ENCODE measurements at regions not wholly inside any gene's neighbourhood (a gene's known extent, or its start where the extent isn't known, plus 50 kb on each side); places are given as distances from the start of the nearest gene placed in this dataset.

GRCh38 chr13:72151241-72151640 is 284.2 kb upstream of the DACH1 start:
- H3K4me3 ChIP-seq: no peak overlapping the region
- ATAC-seq (no peak), DNase-seq (no peak)
- H3K27ac ChIP-seq: no peak overlapping the region
- no peaks in the 10 kb centered on the region for H3K4me1 ChIP-seq
- 16 to 21% (median 16%) methylated on average over 2 of the region's 2 CpGs for WGBS, 3 donors
- no peaks in the 10 kb centered on the region for H3K9me3 ChIP-seq
- intact Hi-C loops (cut with DNase I): no loop called here
- TF ChIP-seq, protein P1, sequence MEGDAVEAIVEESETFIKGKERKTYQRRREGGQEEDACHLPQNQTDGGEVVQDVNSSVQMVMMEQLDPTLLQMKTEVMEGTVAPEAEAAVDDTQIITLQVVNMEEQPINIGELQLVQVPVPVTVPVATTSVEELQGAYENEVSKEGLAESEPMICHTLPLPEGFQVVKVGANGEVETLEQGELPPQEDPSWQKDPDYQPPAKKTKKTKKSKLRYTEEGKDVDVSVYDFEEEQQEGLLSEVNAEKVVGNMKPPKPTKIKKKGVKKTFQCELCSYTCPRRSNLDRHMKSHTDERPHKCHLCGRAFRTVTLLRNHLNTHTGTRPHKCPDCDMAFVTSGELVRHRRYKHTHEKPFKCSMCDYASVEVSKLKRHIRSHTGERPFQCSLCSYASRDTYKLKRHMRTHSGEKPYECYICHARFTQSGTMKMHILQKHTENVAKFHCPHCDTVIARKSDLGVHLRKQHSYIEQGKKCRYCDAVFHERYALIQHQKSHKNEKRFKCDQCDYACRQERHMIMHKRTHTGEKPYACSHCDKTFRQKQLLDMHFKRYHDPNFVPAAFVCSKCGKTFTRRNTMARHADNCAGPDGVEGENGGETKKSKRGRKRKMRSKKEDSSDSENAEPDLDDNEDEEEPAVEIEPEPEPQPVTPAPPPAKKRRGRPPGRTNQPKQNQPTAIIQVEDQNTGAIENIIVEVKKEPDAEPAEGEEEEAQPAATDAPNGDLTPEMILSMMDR (IDR thresholded peaks at IDR 0.05): no peak
- H3K36me3 ChIP-seq (ENCODE audit: insufficient read depth in 1 of 2, low read depth in 1 of 2): no peaks in the 10 kb centered on the region
- H3K27me3 ChIP-seq (ENCODE audit: insufficient read depth in 3 of 3, low read length in 2 of 3): peaks cover 0 to 2% (median 0%) of the 10 kb centered on the region in 3 donors

DNA sequence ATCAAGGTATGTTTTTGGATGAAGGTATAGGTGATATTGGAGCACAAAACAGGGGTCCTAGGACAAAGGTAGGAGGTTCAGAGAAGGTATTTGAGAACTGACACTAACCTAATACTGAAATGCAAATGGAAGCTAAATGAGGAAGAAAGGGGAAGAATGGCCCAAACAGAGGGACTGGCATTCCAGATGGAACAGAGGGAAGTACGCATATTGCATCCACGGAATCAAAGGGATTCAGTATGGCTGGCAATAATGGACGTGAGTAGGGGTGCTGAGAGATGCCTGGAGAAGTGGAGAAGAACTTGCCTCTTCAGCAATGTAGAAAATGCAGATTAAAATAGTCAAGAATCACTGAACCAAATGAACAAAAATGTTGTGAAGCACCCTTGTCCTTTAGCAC is 283.5 kb upstream of the DACH1 start:
- no peaks in the 10 kb centered on the region for H3K4me1 ChIP-seq
- H3K27me3 ChIP-seq (ENCODE audit: insufficient read depth in 3 of 3, low read length in 2 of 3): peaks cover 0 to 2% (median 0%) of the 10 kb centered on the region in 3 donors
- DNase-seq (no peak), ATAC-seq (no peak)
- no peaks in the 10 kb centered on the region for H3K9me3 ChIP-seq
- H3K27ac ChIP-seq: no peak overlapping the region
- intact Hi-C loops (cut with DNase I): no loop called here
- no peak overlapping the region for H3K4me3 ChIP-seq
- H3K36me3 ChIP-seq (ENCODE audit: insufficient read depth in 1 of 2, low read depth in 1 of 2): no peaks in the 10 kb centered on the region
- WGBS, 3 donors: 74 to 76% (median 76%) methylated on average over 3 of the region's 3 CpGs
- TF ChIP-seq, protein P1 (IDR thresholded peaks at IDR 0.05): no peak

DNA sequence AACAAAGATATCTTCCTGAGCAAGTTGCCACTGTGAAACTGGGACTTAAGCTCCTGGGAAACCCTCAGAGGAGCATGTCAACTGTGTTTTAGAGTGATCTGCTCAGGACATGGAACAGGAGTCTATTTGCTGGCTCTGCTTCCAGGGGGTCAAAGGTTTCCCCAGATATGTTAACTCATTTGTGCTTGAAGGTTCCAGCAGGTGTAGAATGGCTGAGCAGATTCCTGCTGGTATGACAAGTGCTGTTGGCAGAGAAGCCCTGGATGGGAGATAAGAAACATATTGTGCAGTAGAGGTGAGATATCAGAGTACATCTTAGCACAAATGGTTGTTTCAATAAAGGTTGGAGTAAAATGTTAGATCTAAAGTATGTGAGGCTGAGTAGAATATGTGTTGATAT is 282.7 kb upstream of the DACH1 start:
- TF ChIP-seq, protein P1 (IDR thresholded peaks at IDR 0.05): no peak
- intact Hi-C loops (cut with DNase I): no loop called here
- ATAC-seq: no peak
- Histone ChIP-seq H3K9me3 (no peaks in the 10 kb centered on the region), H3K4me3 (no peak overlapping the region), H3K27me3 (ENCODE audit: insufficient read depth in 3 of 3, low read length in 2 of 3) (peaks cover 0 to under 1% (median 0%) of the 10 kb centered on the region in 3 donors), H3K27ac (no peak overlapping the region), H3K4me1 (no peaks in the 10 kb centered on the region), H3K36me3 (ENCODE audit: insufficient read depth in 1 of 2, low read depth in 1 of 2) (no peaks in the 10 kb centered on the region)
- DNase-seq: no peak

GRCh38 chr13:72146816-72147215 is 279.8 kb upstream of the DACH1 start:
- Histone ChIP-seq H3K4me1 (no peaks in the 10 kb centered on the region), H3K27ac (no peak overlapping the region), H3K27me3 (ENCODE audit: insufficient read depth in 3 of 3, low read length in 2 of 3) (no peaks in the 10 kb centered on the region), H3K9me3 (no peaks in the 10 kb centered on the region), H3K4me3 (no peak overlapping the region), H3K36me3 (ENCODE audit: insufficient read depth in 1 of 2, low read depth in 1 of 2) (no peaks in the 10 kb centered on the region)
- 77 to 80% (median 78%) methylated on average over 5 of the region's 5 CpGs for WGBS, 3 donors
- DNase-seq: no peak
- ATAC-seq: no peak
- TF ChIP-seq, protein P1 (IDR thresholded peaks at IDR 0.05): no peak
- intact Hi-C loops (cut with DNase I): no loop called here

DNA sequence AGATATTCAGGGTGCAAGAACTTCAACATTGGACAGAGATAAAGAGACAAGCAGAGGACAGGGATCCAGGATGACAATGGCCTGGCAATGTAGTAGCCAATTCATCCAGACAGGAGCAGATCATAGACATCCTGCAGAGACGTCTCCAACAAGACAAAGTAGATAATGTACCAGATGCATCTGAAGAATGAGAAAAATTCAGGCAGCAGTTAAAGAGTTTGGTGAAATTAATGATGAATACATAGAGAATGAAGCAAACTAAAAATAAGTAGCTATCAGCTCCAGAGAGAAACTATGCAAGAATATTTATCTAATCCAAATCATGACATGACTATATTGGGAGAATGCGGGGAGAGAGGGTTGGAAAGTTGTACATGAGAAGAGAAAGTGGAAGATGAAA is 278.4 kb upstream of the DACH1 start:
- H3K4me1 ChIP-seq: no peaks in the 10 kb centered on the region
- no peak overlapping the region for H3K4me3 ChIP-seq
- H3K36me3 ChIP-seq (ENCODE audit: insufficient read depth in 1 of 2, low read depth in 1 of 2): no peaks in the 10 kb centered on the region
- no peaks in the 10 kb centered on the region for H3K27me3 ChIP-seq (ENCODE audit: insufficient read depth in 3 of 3, low read length in 2 of 3)
- TF ChIP-seq, protein P1 (IDR thresholded peaks at IDR 0.05): no peak
- DNase-seq: no peak
- WGBS, 3 donors: 47 to 59% (median 56%) methylated on average over 2 of the region's 2 CpGs
- intact Hi-C loops (cut with DNase I): no loop called here
- no peak for ATAC-seq
- no peaks in the 10 kb centered on the region for H3K9me3 ChIP-seq
- no peak overlapping the region for H3K27ac ChIP-seq

Data from psoas muscle (tissue), 7 donors.